Keratinocyte (primary cell): ENCODE measurements at regions not wholly inside any gene's neighbourhood (a gene's known extent, or its start where the extent isn't known, plus 50 kb on each side); places are given as distances from the start of the nearest gene placed in this dataset.

Experiments used
- DNase-seq: peaks from one replicate; pipeline ENCODE4 v3.0.0-alpha.2; 2011; ENCODE audit warnings: low read depth, missing footprints, low spot score
- FAIRE-seq: peaks from 2 replicates; lab custom pipeline; 2011; peaks lifted over from hg19 to GRCh38; lab: Jason Lieb, UNC
- H2AFZ ChIP-seq: 2 replicates; pipeline ENCODE4 v1.6.0; 2012; ENCODE audit warnings: low read length, control low read depth, inconsistent platforms; ENCODE audit not compliant: control insufficient read depth
- H3K27ac ChIP-seq: 2 replicates; pipeline ENCODE4 v1.5.1; 2011; ENCODE audit warnings: low read length; ENCODE audit not compliant: control insufficient read depth, insufficient read depth
- H3K27me3 ChIP-seq: 3 replicates; pipeline ENCODE4 v1.6.0; 2011; ENCODE audit warnings: low read length; ENCODE audit not compliant: control insufficient read depth, insufficient read depth; ENCODE audit errors: extremely low read depth
- H3K36me3 ChIP-seq, 2 experiments: 2 replicates in 1 of 2; 3 replicates in 1 of 2; pipeline ENCODE4 v1.5.1; 2011; ENCODE audit warnings: low read length in 2 of 2, mild to moderate bottlenecking in 1 of 2; ENCODE audit not compliant: control insufficient read depth in 2 of 2, insufficient read depth in 2 of 2; ENCODE audit errors: extremely low read depth in 1 of 2
- H3K4me1 ChIP-seq: 3 replicates; pipeline ENCODE4 v1.5.1; 2011; ENCODE audit warnings: low read length; ENCODE audit not compliant: control insufficient read depth, insufficient read depth; ENCODE audit errors: extremely low read depth
- H3K4me2 ChIP-seq: 3 replicates; pipeline ENCODE4 v1.6.0; 2011; ENCODE audit warnings: low read depth, low read length; ENCODE audit not compliant: control insufficient read depth, insufficient read depth; ENCODE audit errors: extremely low read depth
- H3K4me3 ChIP-seq, 3 experiments: fragments of 200-600 bp in 1 of 3; sonication (generic) in 1 of 3; 2 replicates in 2 of 3; 3 replicates in 1 of 3; pipeline ENCODE4 v1.5.1; 2011 to 2016; ENCODE audit warnings: low read length in 3 of 3, mild to moderate bottlenecking in 3 of 3, control low read depth in 2 of 3, inconsistent platforms in 1 of 3, low read depth in 1 of 3, mixed read lengths in 1 of 3, mixed run types in 1 of 3, moderate library complexity in 1 of 3; ENCODE audit not compliant: control insufficient read depth in 2 of 3, insufficient read depth in 2 of 3; ENCODE audit errors: extremely low read depth in 1 of 3
- H3K79me2 ChIP-seq: 2 replicates; pipeline ENCODE4 v1.6.0; 2012; ENCODE audit warnings: low read length; ENCODE audit not compliant: control insufficient read depth, insufficient read depth
- H3K9ac ChIP-seq: 3 replicates; pipeline ENCODE4 v1.6.0; 2011; ENCODE audit warnings: low read length; ENCODE audit not compliant: control insufficient read depth, insufficient read depth; ENCODE audit errors: extremely low read depth
- H3K9me1 ChIP-seq: 3 replicates; pipeline ENCODE4 v1.6.0; 2011; ENCODE audit warnings: low read length; ENCODE audit not compliant: control insufficient read depth, insufficient read depth; ENCODE audit errors: extremely low read depth
- H3K9me3 ChIP-seq: 2 replicates; pipeline ENCODE4 v1.5.1; 2012; ENCODE audit warnings: low read depth, low read length; ENCODE audit not compliant: control insufficient read depth
- H4K20me1 ChIP-seq: 3 replicates; pipeline ENCODE4 v1.6.0; 2011; ENCODE audit warnings: low read length; ENCODE audit not compliant: control insufficient read depth, insufficient read depth; ENCODE audit errors: extremely low read depth
- EZH2 ChIP-seq: IDR thresholded peaks from one replicate; pipeline ENCODE4 v1.6.1; 2012; ENCODE audit warnings: inconsistent platforms, mild to moderate bottlenecking, low read length, moderate library complexity
- dilution Hi-C: fragments of 300-500 bp; cut with MboI; formaldehyde crosslinking; loops from one replicate; pipeline ENCODE4 v1.7.0; 2020; ENCODE audit warnings: low sequenced_read_pairs; ENCODE audit not compliant: extremely low pct_ligation_motif_present
- TF ChIP-seq, protein P1 (sequence below), 3 experiments: IDR thresholded peaks in 1 of 3; conservative IDR thresholded peaks in 1 of 3; optimal IDR thresholded peaks in 1 of 3; 2 replicates in 2 of 3; 3 replicates in 1 of 3; pipeline versions ENCODE3 to v1.5.1; 2011; ENCODE audit warnings: low read length in 3 of 3, mild to moderate bottlenecking in 3 of 3, moderate library complexity in 2 of 3, control low read depth in 1 of 3, inconsistent platforms in 1 of 3; ENCODE audit not compliant: insufficient read depth in 2 of 3; ENCODE audit errors: extremely low read depth in 1 of 3

DNA sequence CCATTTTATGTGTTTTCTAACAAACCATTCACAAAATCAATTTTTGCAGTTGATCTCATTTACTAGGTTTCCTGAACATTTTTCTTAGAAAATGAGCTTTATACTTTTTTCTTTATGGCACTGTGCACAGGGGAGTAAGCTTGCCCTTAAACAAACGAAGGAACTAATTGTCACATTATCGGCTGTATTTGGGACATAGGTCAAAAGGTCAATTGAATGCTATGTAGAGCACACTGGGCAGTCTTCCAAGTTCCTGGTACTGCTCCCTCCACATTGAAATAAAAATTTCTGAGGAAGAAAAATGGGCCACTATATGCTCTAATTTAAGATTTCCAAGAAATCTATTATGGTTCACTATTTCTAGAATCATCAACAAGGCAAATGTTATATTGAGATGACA is 93.6 kb upstream of the TMEFF2 start:
- no peak overlapping the region for H3K4me3 ChIP-seq
- TF ChIP-seq EZH2: no peak
- TF ChIP-seq, protein P1, sequence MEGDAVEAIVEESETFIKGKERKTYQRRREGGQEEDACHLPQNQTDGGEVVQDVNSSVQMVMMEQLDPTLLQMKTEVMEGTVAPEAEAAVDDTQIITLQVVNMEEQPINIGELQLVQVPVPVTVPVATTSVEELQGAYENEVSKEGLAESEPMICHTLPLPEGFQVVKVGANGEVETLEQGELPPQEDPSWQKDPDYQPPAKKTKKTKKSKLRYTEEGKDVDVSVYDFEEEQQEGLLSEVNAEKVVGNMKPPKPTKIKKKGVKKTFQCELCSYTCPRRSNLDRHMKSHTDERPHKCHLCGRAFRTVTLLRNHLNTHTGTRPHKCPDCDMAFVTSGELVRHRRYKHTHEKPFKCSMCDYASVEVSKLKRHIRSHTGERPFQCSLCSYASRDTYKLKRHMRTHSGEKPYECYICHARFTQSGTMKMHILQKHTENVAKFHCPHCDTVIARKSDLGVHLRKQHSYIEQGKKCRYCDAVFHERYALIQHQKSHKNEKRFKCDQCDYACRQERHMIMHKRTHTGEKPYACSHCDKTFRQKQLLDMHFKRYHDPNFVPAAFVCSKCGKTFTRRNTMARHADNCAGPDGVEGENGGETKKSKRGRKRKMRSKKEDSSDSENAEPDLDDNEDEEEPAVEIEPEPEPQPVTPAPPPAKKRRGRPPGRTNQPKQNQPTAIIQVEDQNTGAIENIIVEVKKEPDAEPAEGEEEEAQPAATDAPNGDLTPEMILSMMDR (optimal IDR thresholded peaks at IDR 0.05 in 1 of 3, IDR thresholded peaks at IDR 0.05 in 1 of 3, conservative IDR thresholded peaks at IDR 0.05 in 1 of 3; ENCODE audit: extremely low read depth in 1 of 3, insufficient read depth in 2 of 3, low read length in 3 of 3): no peak
- dilution Hi-C loops: no loop called here

DNA sequence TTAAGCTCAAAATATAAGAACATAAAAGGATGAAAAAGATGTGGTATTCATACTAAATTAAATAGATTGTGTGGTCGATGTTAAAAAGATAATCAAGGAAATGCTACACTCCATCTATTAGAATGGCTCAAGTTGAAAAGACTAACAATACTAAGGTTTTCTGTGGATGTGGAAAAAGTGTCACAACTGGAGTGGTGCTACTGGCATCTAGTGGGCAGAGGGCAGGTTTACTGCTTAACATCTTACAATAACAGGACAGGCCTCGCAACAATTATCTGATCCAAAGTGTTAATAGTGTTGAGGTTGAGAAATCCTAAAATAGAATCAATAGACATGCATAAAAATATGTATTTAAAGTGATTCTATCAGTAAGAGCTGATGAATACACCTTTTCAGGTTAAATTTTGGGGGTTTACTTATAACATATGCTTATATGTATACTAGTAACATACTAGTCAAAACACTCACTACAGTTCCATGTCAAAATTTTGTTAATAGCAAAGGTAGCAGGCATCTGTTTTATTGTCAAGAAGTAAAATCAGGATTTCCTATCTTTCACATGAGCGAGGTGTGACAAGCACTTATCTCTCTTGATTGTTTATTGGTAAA is 91.5 kb upstream of the TMEFF2 start:
- Histone ChIP-seq H3K4me1 (no peaks in the 10 kb centered on the region), H3K9ac (no peak overlapping the region), H3K27ac (no peak overlapping the region), H3K9me3 (no peaks in the 10 kb centered on the region), H3K4me3 (no peak overlapping the region), H4K20me1 (no peaks in the 10 kb centered on the region), H3K9me1 (no peaks in the 10 kb centered on the region), H3K27me3 (no peaks in the 10 kb centered on the region), H3K4me2 (no peak overlapping the region), H2AFZ (no peak overlapping the region), H3K36me3 (no peaks in the 10 kb centered on the region), H3K79me2 (no peaks in the 10 kb centered on the region)
- TF ChIP-seq EZH2: no peak
- TF ChIP-seq, protein P1 (optimal IDR thresholded peaks at IDR 0.05 in 1 of 3, IDR thresholded peaks at IDR 0.05 in 1 of 3, conservative IDR thresholded peaks at IDR 0.05 in 1 of 3; ENCODE audit: extremely low read depth in 1 of 3, insufficient read depth in 2 of 3, low read length in 3 of 3): peak; percentile 51 to 78 (median 62)
- dilution Hi-C loops: no loop called here
- no peak for DNase-seq
- no peak for FAIRE-seq

More for the DNA sequence above, 93.6 kb upstream of the TMEFF2 start:
- Histone ChIP-seq H3K9ac (no peak overlapping the region), H4K20me1 (no peaks in the 10 kb centered on the region), H3K9me3 (no peaks in the 10 kb centered on the region), H3K27ac (no peak overlapping the region), H3K36me3 (no peaks in the 10 kb centered on the region), H3K9me1 (no peaks in the 10 kb centered on the region), H3K4me2 (no peak overlapping the region), H3K79me2 (no peaks in the 10 kb centered on the region), H3K4me1 (no peaks in the 10 kb centered on the region), H3K27me3 (no peaks in the 10 kb centered on the region), H2AFZ (no peak overlapping the region)
- FAIRE-seq (no peak), DNase-seq (no peak)
